GM18858 (cell line): ENCODE measurements at regions not wholly inside any gene's neighbourhood (a gene's known extent, or its start where the extent isn't known, plus 50 kb on each side); places are given as distances from the start of the nearest gene placed in this dataset.

Experiments
- ATAC-seq: cut with Tn5 transposase; IDR thresholded peaks from one replicate; pipeline ENCODE4 v1.9.1; 2021; ENCODE audit not compliant: unreplicated experiment

DNA sequence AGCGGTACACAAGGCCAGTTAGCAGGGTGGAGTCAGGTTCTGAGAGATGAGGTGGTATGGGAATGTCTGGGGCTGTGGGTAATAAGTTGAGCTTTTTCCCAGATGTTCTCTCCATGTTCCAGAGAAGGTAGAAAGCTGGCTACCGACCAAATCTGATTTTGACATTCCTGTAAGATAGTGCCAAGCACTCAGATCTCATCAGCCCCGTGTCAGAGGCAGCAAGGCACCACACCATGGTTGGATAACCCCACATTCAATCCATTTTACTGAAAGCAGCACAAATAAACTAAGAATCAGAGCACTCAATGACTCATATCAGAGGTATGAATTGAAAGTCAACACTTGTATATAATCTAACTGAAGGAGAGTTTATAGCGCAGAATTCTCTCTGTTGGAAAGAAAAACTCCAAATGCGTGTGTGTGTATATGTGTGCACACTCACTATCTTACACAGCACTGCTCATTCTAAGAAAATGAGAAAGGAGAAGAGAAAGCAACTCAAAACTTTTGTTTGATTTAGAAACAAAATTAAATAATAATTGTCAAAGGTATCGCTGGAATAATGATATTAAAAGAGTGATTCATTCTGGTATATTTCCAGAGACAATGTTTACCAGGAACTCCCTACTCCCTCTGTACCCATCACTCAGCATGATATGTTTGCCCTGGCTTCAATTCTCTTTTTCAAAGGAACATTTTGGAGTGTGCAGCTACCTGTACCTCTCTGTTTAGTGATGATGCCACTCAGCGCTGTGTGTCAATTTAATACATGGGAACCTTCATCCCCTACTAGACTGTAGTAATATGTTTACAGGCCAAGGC is 375.1 kb upstream of the ID2 start:
- ATAC-seq, result no peak

- ATAC-seq, result no peak
These were observed 374.2 kb upstream of the ID2 start for GRCh38 chr2:8307606-8308180.

DNA sequence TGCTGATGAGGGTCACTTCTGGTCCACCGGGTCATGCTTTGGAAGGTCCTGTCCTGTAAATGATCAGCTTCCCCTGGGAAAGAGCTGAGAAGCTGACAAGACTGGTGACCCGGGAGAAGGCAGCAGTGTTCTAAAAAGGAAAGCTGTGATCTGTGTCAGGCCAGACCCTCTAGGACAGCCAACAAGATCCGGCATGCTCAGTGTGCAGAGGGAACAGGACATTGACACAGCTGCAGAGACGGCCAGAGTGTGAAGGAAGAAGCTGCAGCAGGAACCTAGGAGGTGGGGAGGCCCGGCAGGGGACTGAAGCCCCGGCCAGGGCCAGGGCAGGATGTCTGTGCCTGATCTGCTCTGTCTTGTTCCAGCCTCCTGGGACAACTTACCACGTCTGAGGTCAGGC is 372.7 kb upstream of the ID2 start:
- ATAC-seq, result no peak

DNA sequence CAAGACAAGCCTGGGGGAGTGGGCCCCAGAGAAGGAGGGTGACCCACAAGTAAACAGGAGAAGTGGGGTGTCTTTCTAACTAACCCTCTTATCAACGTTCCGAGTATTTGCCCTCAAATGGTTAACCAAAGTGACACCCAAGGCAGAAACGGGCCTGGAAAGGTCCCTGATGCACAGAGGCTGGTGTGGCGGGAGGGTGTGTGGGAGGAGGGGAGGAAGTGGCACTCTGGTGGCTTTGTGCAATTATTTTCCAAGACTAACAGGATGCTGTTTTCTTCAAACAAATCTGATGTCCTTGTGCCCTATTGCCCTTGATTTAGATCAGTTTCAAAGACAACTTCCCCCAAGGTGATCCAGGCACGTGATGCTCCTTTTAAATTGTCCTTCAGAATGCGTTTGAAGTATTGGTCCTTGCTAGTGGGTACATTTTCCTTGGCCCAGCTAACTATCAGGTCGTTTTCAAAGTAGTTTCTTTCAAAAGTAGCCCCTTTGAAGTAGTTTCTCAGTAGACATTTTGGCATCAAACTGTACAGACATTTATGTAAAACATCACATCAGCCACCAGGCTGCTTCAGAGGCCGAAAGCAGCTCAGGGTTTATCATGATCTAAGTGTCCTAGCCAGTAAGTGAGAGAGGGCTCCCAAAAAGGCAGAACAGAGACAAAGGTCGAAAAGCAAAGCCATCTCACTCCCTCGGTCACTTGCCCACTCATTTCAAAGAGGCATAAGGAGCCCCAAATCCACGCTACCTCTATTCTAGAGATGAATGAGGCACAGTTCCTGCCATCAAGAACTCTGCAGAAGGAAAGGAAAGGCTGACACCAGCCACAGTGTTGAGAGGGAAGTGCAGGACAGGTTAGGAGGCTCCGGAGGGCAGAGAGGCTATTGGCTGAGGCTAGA is 371.1 kb upstream of the ID2 start:
- no peak for ATAC-seq

- no peak for ATAC-seq
These were observed 369.6 kb upstream of the ID2 start for GRCh38 chr2:8312221-8312620.

DNA sequence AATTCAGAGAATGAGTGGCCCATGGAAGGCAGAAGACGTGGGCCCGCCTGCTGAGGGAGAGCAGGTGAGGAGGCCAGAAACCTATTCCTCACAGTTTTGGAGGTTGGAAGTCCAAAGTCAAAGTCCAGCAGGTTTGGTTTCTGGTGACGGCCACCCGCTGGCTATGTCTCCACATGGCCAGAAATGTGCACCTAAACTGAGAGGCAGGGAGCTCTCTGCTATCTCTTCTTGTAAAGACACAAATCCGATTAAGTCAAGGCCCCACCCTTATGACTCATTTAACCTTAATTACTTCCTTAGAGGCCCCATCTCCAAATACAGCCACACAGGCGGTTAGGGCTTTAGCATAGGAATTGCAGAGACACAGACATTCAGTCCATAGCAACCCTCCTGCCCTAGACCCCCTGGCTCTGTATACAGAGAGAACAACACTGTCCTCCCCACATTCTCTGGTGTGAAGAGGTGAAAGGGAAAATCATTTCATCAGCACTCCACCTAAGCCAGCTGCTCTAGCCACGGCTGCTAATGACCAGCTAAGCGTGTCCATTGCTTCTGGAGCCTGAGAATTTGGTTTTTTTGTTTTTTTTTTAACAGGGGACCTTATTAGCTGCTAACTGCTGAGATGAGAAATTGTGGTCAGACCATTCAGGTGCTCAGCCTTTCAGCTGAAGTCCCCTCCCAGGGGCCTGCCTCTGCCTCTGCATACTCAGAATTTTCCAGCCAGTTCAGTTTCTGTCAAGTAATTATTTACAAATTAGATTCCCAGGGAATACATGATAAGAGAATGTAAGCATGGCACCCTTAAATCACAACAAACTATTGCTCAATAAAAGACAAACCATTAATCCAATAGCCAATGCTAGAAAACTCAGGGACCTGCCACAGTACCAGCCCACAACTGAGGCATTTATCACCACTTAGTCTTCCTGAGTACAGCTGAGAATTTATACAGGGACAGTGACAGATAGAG is 368.7 kb upstream of the ID2 start:
- ATAC-seq, result peak; percentile 90

GRCh38 chr2:8314063-8314462 is 367.8 kb upstream of the ID2 start:
- no peak for ATAC-seq

DNA sequence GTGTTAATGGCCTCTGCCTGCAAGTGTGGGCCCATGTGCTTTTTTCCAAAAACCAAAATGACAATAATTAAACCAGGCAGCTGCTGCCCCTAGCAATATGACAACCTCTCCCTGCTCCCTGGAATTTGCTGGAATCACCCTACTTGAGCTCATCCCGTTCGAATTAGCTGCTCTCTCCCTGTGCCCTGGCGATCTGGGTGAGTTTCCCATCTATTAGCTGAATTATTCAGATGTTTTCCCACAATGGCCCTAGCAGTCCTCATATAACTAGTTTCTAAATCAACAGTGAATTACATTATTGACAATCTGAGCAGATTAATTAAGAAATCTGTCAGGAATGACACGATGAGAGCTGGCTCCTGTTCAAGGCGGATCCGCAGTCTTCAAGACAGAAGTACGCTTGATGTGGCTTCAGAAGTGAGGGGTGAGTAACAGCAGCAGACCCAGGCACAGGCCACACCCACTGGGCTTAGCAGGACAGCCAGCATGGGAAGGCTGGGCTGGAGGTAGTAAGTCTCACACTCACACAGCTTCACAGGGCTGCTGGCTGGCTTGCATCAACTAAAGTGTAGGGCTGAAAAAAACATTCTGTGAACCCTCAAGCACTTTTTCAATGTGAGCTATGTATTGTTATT is 366.2 kb upstream of the ID2 start:
- no peak for ATAC-seq

DNA sequence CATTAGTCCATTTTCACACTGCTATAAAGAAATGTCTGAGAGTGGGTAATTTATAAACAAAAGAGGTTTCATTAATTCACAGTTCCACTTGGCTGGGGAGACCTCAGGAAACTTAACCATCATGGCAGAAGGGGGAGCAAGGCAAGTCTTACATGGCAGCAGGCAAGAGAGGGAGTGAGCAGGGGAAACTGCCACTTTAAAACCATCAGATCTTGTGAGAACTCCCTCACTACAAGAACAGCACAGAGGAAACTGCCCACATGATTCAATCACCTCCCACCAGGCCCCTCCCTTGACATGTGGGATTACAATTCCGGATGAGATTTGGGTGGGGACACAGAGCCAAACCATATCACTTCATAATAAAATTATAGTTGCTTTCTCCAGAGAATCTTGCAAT is 365.5 kb upstream of the ID2 start:
- ATAC-seq, result no peak

GRCh38 chr2:8317418-8317817 is 364.4 kb upstream of the ID2 start:
- ATAC-seq, result no peak

- no peak for ATAC-seq
These were observed 362.6 kb upstream of the ID2 start for GRCh38 chr2:8319219-8319618.

DNA sequence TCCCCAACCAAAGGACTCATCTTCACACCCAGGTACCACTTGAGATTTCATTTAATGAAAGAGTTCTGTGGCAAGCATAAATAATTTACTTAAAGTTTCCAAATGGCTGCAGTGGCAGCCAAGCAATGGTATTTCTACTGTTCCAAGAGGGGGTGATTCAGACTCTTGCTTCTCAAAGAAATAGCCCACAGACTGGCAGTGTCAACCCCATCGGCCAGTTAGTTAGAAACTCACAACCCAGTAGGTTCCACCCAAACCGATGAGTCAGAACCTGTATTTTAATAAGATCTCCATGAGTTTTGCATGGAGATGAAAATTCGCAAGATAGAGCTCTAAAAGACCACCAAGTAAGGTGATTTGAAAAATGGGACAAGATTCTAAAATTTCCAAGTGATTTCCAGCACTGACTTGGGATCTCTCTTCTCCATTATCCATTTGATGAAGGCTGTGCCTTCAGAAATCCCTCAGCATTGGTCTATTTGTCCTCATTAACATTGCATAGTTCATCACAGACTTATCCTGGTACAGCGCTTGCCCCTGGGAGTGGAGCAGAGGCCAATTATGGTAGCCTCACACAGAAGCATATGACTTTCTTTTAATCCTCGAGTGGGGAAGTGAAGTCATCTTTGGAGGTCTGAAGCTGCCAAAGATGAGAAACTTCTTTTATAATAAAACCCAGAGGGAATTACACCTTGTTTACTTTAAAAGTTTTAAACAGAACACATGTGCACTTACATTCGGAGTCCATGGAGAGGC is 361.4 kb upstream of the ID2 start:
- no peak for ATAC-seq

DNA sequence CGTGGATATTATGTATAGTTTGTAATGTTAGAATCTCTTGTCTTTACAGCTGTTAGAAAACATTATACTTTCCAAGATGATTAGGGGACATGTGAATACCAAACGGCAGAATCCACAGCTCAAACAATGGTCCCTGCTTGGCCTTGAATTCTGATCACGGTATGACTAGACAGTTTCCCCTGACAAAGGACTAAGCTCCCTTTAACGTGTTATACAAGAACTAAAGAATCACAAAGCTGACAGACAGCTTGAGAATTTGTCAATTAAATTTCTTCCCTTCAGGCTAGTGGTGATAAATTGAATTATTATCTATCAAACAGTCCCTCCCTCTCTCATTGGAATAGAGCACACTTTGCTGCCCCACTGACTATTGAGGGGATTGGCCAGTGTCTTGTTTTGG is 359.2 kb upstream of the ID2 start:
- ATAC-seq, result no peak

DNA sequence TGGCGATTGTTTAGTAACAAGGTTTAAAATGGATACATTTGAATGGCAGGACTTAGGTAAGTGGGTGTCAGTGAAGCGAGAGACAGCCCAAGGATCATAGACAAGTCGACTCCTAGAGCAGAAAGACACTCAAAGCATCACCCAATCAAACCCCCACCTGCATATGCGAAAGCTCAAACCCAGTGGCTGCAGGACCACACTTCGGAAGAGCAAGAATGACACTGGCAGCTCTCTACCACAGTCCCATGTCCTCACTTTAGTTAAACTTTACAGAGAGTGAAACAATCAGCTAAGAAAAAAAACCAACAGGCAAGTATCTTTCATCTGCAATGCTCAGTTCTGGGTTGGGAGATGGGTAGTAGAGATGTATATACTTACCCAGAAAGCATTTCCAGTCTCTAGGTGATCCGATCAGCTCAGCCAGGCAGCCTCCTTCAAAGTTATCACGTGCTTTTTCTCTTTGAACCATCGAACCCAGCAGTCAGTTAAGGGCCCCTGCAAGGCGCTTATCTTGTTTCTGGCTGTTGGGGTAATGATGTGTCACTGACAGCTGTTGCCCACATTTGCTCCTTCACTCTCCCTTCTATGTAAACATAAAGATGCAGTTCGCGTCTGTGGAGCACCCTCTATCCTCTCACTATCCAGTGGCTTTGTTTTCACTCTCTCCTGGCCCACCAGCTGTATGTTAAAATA is 357.5 kb upstream of the ID2 start:
- no peak for ATAC-seq

GRCh38 chr2:8324901-8325300 is 357.0 kb upstream of the ID2 start:
- no peak for ATAC-seq

GRCh38 chr2:8327371-8328100 is 354.3 kb upstream of the ID2 start:
- no peak for ATAC-seq

DNA sequence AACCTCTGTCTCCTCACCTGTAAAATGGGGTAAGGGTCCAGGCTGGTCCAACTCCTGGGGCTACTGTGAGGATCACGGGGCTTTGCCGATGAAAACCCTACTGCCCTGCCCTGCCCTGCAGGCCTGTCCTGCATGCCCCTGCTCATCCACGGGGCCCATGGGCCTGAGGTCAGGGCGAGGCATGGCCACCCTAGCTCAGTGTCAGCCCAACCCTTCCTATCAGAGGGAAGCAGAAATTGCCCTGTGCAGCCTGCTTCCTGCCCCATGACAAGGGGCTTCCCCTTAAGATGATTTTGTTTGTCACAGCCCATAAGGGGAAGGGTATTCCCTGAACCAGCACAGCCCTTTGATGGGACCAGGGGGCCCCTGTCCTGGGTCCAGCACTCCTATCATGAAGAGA is 353.6 kb upstream of the ID2 start:
- no peak for ATAC-seq
